NT2/D1 (cell line): ENCODE measurements at regions not wholly inside any gene's neighbourhood (a gene's known extent, or its start where the extent isn't known, plus 50 kb on each side); places are given as distances from the start of the nearest gene placed in this dataset.

Source experiments
- SUZ12 ChIP-seq: IDR thresholded peaks from 2 replicates; pipeline ENCODE4 v1.6.1; 2011; ENCODE audit not compliant: insufficient read length, insufficient read depth; ENCODE audit errors: extremely low read depth
- YY1 ChIP-seq: IDR thresholded peaks from 2 replicates; pipeline ENCODE4 v1.6.1; 2011; ENCODE audit not compliant: insufficient read length, insufficient read depth
- ZNF274 ChIP-seq: IDR thresholded peaks from 2 replicates; pipeline ENCODE4 v1.6.1; 2011; ENCODE audit warnings: mild to moderate bottlenecking, low read depth, low read length

DNA sequence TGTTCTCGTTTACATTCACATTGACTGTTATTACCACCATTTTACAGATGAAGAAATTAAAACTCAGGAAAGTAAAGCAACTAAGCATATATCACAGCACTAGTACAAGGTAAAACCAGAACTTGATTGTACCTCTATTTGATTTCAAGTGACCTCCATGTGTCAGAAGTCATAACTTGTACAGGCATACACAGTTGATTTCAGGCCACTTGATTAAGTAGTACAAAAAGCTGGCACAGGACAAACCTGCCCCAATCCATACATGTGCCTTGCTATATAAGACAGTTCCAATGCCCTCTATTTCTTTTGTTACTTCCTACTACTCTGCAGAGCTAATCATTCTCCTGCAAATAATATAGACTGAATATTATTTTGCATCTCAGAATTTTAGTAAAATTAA is 58.8 kb upstream of the VGLL2 start:
- no peak for TF ChIP-seq ZNF274
- no peak for TF ChIP-seq YY1
- TF ChIP-seq SUZ12, result no peak
